ENCODE measurements at regions not wholly inside any gene's neighbourhood (a gene's known extent, or its start where the extent isn't known, plus 50 kb on each side); places are given as distances from the start of the nearest gene placed in this dataset.

GRCh38 chr4:137253949-137254348, 278.3 kb downstream of the PCDH18 start:
- Histone ChIP-seq H3K79me2 (ENCODE audit: low read depth) (no peaks in the 10 kb centered on the region), H4K20me1 (ENCODE audit: low read depth) (no peaks in the 10 kb centered on the region), H3K4me1 (peaks cover 5% of the 10 kb centered on the region), H3F3A (ENCODE audit: low read depth) (no peaks in the 10 kb centered on the region), H3K4me3 (no peak overlapping the region), H3K9me3 (ENCODE audit: low read depth) (no peaks in the 10 kb centered on the region), H3K27ac (no peak overlapping the region), H3K36me3 (no peaks in the 10 kb centered on the region), H3K4me2 (no peak overlapping the region), H3K9ac (no peak overlapping the region), H2AFZ (replicated peaks) (no peak overlapping the region), H3K27me3 (no peaks in the 10 kb centered on the region)
- no peaks in the 10 kb centered on the region for H3K36me3 Mint-ChIP-seq
- H3K27ac Mint-ChIP-seq, result no peak overlapping the region
- peaks cover 7% of the 10 kb centered on the region for H3K9me3 Mint-ChIP-seq
- H3K4me1 Mint-ChIP-seq, result peaks cover 3% of the 10 kb centered on the region
- TF ChIP-seq EZH2phosphoT487 (IDR thresholded peaks at IDR 0.05), result no peak
- TF ChIP-seq EZH2 (IDR thresholded peaks at IDR 0.05), result no peak
- TF ChIP-seq, protein P1, sequence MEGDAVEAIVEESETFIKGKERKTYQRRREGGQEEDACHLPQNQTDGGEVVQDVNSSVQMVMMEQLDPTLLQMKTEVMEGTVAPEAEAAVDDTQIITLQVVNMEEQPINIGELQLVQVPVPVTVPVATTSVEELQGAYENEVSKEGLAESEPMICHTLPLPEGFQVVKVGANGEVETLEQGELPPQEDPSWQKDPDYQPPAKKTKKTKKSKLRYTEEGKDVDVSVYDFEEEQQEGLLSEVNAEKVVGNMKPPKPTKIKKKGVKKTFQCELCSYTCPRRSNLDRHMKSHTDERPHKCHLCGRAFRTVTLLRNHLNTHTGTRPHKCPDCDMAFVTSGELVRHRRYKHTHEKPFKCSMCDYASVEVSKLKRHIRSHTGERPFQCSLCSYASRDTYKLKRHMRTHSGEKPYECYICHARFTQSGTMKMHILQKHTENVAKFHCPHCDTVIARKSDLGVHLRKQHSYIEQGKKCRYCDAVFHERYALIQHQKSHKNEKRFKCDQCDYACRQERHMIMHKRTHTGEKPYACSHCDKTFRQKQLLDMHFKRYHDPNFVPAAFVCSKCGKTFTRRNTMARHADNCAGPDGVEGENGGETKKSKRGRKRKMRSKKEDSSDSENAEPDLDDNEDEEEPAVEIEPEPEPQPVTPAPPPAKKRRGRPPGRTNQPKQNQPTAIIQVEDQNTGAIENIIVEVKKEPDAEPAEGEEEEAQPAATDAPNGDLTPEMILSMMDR (IDR thresholded peaks at IDR 0.05), result no peak
- H3K4me3 Mint-ChIP-seq, result no peak overlapping the region
- H3K27me3 Mint-ChIP-seq (ENCODE audit: insufficient read depth, low read depth), result no peaks in the 10 kb centered on the region
- DNase-seq (ENCODE audit: low spot score), result no peak

GRCh38 chr4:137249112-137249511, 283.2 kb downstream of the PCDH18 start:
- no peaks in the 10 kb centered on the region for H3K9me3 ChIP-seq (ENCODE audit: low read depth)
- H3K4me3 ChIP-seq, result no peak overlapping the region
- no peaks in the 10 kb centered on the region for H3K79me2 ChIP-seq (ENCODE audit: low read depth)
- H3K4me1 Mint-ChIP-seq, result peaks cover 5% of the 10 kb centered on the region
- no peaks in the 10 kb centered on the region for H3K27me3 ChIP-seq
- H3K36me3 Mint-ChIP-seq, result no peaks in the 10 kb centered on the region
- H3K4me3 Mint-ChIP-seq, result no peak overlapping the region
- TF ChIP-seq EZH2 (IDR thresholded peaks at IDR 0.05) (no peak), EZH2phosphoT487 (IDR thresholded peaks at IDR 0.05) (no peak)
- H4K20me1 ChIP-seq (ENCODE audit: low read depth), result no peaks in the 10 kb centered on the region
- no peak for DNase-seq (ENCODE audit: low spot score)
- no peak overlapping the region for H3K27ac Mint-ChIP-seq
- no peak overlapping the region for H3K27ac ChIP-seq
- H3K4me2 ChIP-seq, result no peak overlapping the region
- no peaks in the 10 kb centered on the region for H3K36me3 ChIP-seq
- no peaks in the 10 kb centered on the region for H3F3A ChIP-seq (ENCODE audit: low read depth)
- no peaks in the 10 kb centered on the region for H3K27me3 Mint-ChIP-seq (ENCODE audit: insufficient read depth, low read depth)
- no peaks in the 10 kb centered on the region for H3K9me3 Mint-ChIP-seq
- no peak overlapping the region for H3K9ac ChIP-seq
- H2AFZ ChIP-seq (replicated peaks), result peak overlapping the region; percentile 74
- peaks cover 5% of the 10 kb centered on the region for H3K4me1 ChIP-seq

DNA sequence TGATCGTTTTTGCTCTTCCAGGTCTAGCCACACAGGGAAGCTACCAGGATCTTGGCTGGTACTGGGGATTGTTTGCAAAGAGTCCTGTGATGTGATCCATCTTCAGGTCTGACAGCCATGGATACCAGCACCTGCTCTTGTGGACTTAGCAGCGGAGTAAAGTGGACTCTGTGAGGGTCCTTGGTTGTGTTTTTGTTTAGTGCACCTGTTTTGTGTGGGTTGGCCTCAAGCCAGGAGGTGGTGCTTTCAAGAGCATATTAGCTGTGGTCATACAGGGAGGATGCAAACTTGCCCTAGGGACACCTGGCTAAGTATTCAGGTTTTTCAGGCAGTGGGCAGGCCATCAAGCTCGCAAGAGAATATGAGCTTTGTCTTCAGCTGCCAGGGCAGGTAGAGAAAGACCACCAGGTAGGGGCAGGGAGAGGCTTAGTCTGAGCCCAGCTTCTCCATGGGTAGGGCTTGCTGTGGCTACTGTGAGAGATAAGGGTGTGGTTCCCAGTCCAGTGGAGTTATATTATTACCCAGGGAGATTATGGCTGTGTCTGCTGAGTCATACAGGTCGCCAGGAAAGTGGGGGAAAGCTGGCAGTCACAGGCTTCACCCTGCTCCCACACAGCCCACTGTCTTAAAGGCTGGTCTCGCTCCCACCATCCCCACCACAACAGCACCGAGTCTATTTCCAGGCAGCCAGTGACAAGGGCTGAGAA, 293.7 kb downstream of the PCDH18 start:
- Histone ChIP-seq H3K9ac (no peak overlapping the region), H4K20me1 (ENCODE audit: low read depth) (no peaks in the 10 kb centered on the region), H3K27me3 (no peaks in the 10 kb centered on the region), H3K4me1 (no peaks in the 10 kb centered on the region), H3K9me3 (ENCODE audit: low read depth) (no peaks in the 10 kb centered on the region), H3K4me2 (no peak overlapping the region), H3K79me2 (ENCODE audit: low read depth) (no peaks in the 10 kb centered on the region), H2AFZ (replicated peaks) (no peak overlapping the region), H3K4me3 (no peak overlapping the region), H3K27ac (no peak overlapping the region), H3F3A (ENCODE audit: low read depth) (no peaks in the 10 kb centered on the region), H3K36me3 (no peaks in the 10 kb centered on the region)
- Mint-ChIP-seq H3K27ac (no peak overlapping the region), H3K4me3 (no peak overlapping the region), H3K36me3 (no peaks in the 10 kb centered on the region), H3K4me1 (no peaks in the 10 kb centered on the region), H3K9me3 (peaks cover 4% of the 10 kb centered on the region), H3K27me3 (ENCODE audit: insufficient read depth, low read depth) (no peaks in the 10 kb centered on the region)
- TF ChIP-seq EZH2 (IDR thresholded peaks at IDR 0.05) (no peak), EZH2phosphoT487 (IDR thresholded peaks at IDR 0.05) (no peak)
- TF ChIP-seq, protein P1 (IDR thresholded peaks at IDR 0.05), result no peak
- DNase-seq (ENCODE audit: low spot score), result no peak

GRCh38 chr4:137226900-137227299, 305.4 kb downstream of the PCDH18 start:
- Histone ChIP-seq H2AFZ (replicated peaks) (no peak overlapping the region), H3F3A (ENCODE audit: low read depth) (no peaks in the 10 kb centered on the region), H3K79me2 (ENCODE audit: low read depth) (no peaks in the 10 kb centered on the region), H3K4me3 (no peak overlapping the region), H3K4me2 (no peak overlapping the region), H3K27me3 (no peaks in the 10 kb centered on the region), H3K9ac (no peak overlapping the region), H3K27ac (no peak overlapping the region), H3K36me3 (no peaks in the 10 kb centered on the region), H3K9me3 (ENCODE audit: low read depth) (no peaks in the 10 kb centered on the region), H4K20me1 (ENCODE audit: low read depth) (no peaks in the 10 kb centered on the region), H3K4me1 (no peaks in the 10 kb centered on the region)
- H3K27ac Mint-ChIP-seq, result no peak overlapping the region
- TF ChIP-seq, protein P1 (IDR thresholded peaks at IDR 0.05), result peak; percentile 49
- no peak for TF ChIP-seq EZH2phosphoT487 (IDR thresholded peaks at IDR 0.05)
- H3K36me3 Mint-ChIP-seq, result no peaks in the 10 kb centered on the region
- H3K4me3 Mint-ChIP-seq, result no peak overlapping the region
- no peaks in the 10 kb centered on the region for H3K4me1 Mint-ChIP-seq
- peak; percentile 27 for DNase-seq (ENCODE audit: low spot score)
- H3K9me3 Mint-ChIP-seq, result peaks cover 8% of the 10 kb centered on the region
- H3K27me3 Mint-ChIP-seq (ENCODE audit: insufficient read depth, low read depth), result no peaks in the 10 kb centered on the region
